D341Med (cell line): ENCODE measurements at regions not wholly inside any gene's neighbourhood (a gene's known extent, or its start where the extent isn't known, plus 50 kb on each side); places are given as distances from the start of the nearest gene placed in this dataset.
"Not testable (repeated sequence)": the region's sequence is repeated elsewhere in the genome, so short reads cannot be mapped to it uniquely, and the experiment has no call there.

Source experiments
- DNase-seq: peaks from one replicate; pipeline ENCODE4 v3.0.0; 2012; ENCODE audit warnings: low spot score

DNA sequence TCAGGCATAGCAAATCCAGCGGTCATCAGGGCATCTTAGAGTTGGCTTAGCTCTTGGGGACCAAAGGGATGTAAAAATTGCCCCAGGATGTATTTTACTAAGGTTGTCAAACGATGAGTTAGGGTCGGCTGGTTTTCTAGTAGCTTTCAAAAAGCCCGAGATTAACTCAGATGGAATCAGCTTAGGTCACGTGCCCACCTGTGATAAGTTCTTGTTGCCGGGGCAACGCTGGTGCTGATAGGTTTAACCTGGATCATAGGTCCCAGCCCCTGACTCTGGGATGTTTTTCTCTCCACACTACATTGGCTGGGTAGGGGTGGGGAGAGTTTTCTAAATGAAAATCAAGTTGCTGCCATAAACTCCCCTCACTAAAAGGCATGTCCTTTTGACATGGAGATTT, 257.3 kb upstream of the SULF2 start:
- DNase-seq: no peak

DNA sequence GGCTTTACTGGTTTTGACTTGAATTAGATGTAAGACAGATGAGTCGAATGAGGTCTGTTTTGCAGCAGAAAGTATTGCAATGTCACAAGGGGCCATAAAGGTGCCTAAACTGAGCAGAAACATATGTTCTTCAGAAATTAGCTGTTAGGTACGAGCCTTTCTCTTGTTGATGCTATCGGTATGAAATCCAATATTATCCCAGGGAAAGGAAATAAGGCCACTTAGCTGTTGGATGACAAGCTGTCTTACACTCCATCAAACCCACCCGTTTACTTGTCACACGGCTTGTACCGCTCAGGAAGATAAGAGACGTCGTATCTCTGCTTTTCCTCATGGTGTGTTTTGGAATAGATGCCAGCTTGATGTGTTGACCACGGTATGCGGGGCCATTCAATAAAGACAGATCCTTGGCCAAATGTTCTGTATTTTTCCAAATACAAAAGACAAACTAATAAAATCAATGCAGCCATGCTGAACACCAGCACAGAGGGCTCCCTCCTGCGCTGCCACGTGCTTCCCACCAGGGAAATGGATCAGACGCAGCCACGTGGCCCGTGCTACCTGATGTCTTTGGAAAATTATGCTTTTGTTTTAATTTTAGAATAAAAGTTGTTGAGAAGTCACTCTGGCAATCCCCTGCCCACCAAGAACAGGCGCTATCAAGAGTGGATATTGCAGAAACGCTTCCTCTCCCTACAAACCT, 255.9 kb upstream of the SULF2 start:
- DNase-seq: no peak

DNA sequence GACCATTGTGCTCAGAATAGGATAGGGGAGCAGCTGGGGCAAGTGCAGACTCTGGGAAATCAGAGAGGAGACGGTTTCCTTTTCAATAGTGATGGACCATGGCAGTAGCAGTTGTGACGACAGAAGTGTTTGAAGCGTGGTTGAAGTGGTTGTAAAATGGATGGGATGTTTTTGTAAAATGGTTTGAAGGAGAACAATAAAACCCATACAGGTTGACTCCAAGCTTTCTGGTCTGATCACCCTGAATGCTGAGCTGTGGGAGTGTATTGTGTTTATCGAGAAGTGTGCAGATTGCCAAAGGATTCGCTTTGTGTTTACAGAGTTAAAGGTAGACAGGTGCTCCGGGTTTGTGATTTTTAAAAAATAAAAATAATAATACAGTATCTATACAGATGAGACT, 255.2 kb upstream of the SULF2 start:
- DNase-seq: no peak

DNA sequence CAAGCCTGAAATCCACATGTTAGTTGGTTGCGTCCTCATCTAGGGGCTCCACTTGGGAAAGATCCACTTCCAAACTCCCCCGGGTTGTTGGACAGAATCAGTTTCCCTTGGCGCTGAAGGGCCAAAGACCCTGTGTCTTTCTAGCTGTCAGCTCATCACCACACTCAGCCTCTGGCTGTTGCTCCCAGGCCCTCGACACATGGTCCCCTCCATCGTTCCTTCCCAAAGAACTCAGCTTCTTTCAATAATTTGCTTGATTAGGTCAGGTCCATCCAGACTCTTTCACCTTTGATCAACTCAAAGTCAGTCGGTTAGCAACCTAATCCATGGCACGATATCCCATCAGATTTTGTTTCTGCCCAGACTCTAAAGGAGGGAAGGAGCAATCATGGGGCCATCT, 254.8 kb upstream of the SULF2 start:
- no peak for DNase-seq

DNA sequence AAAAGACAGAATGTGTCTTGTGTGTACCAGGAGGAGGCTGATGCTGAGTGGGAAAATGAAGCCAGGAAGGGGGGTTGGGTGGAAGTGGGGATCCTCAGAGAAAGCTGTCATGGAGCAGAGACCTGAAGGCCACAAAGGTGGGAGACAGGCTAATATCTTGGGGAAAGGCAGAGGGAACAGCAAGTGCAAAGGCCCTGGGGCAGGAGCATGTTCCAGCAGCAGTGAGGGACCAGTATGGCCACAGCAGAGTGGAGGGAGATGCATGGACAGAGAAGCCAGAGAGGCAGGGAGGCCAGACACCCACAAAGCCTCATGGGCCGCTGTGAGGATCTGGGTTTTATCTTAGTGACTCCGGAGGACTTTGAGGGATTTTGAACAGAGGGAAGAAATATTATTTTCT, 254.2 kb upstream of the SULF2 start:
- no peak for DNase-seq

DNA sequence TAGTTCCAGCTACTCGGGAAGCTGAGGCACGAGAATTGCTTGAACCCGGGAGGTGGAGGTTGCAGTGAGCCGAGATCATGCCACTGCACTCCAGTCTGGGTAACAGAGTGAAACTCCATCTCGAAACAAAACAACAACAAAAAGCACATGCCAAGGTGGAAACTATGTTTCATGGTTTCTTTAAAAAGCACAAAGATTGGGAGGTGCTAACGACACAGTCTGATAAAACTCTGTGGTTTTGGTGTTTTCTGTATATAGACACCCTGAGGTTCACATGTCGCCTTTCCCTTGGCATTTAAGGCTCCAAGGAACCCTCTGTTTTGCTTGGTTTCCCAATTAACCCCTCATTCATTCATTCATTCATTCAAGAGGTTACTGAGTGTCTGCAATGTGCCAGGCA, 253.4 kb upstream of the SULF2 start:
- DNase-seq: no peak

DNA sequence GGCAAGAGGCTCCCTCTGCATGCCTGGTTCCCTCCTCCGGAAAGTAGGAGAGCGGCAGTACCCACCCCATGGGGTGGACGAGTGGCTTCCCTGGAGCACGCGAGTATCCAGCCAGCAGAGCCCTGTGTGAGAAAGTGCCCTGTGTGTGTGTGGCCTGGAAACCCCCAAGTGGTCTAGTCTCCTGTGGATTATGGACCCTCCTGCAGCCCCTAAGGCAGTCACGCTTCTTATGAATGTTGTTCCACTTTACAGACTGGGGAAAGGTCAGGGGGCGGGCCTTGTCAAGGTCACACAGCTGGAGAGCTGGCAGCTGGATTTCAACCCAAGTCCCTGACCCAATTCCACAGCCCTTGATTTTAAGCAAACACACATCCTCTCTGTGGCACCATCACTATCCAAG, 252.5 kb upstream of the SULF2 start:
- DNase-seq: not testable (repeated sequence)

DNA sequence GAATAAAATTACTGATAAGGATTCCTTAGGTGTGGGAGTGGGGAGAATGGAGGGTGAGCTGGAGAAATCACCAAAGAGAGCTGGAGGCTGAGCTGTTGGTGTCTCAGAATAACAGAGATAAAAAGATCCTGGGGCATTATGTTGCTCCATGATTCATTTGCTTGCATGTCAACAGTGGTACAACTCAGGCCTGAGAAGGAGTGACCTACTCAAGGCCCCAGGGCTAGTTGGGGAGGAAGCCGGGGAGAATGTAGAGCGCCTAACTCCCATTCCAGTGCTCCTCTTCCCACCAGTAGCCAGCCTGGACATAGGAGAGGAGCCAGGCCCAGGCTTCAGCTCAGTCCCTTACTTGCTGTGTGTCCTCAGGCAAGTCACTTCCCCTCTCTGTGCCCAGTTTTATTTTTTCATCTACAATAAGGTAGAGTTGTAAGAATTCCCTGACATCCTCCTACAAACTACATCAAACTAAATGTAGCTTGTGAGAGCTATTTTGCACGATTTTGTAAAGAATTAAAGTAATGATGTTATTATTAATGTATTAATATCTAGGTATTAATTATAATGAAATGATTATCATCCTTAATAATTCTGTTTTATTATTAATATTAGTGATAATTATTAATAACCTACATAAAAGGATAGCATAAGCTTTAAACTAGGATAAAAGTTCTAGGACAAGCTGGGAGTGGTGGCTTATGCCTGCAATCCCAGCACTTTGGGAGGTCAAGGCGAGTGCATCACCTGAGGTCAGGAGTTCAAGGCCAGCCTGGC, 250.9 kb upstream of the SULF2 start:
- DNase-seq: no peak

DNA sequence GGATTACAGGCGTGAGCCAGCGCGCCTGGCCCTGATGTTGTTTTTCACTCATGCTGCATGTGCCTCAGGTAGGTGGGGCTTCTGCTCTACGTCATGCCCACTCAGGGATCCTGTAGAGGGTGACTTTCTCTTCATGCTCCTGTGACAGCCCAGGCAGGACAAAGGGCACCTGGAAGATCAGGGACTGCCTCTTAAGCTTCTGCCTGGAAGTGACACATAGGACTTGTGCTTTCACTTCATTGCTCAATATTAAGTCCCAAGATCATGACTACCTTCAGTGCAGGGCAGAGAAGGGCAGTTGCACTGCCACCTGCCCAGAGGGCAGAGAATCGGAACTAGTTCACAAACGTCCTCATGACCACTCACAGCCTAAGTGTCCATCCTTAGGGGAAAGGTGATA, 249.5 kb upstream of the SULF2 start:
- DNase-seq: no peak

DNA sequence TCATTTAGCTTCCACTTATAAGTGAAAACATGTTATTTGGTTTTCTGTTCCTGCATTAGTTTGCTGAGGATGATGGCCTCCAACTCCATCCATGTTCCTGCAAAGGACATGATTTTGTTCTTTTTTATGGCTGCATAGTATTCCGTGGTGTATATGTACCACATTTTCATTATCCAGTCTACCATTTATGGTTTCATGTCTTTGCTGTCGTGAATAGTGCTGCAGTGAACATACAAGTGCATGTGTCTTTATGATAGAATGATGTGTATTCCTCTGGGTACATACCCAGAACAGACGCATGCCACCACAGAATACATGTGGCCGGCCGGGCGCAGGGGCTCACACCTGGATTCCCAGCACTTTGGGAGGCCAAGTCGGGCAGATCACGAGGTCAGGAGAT, 247.7 kb upstream of the SULF2 start:
- not testable (repeated sequence) for DNase-seq

DNA sequence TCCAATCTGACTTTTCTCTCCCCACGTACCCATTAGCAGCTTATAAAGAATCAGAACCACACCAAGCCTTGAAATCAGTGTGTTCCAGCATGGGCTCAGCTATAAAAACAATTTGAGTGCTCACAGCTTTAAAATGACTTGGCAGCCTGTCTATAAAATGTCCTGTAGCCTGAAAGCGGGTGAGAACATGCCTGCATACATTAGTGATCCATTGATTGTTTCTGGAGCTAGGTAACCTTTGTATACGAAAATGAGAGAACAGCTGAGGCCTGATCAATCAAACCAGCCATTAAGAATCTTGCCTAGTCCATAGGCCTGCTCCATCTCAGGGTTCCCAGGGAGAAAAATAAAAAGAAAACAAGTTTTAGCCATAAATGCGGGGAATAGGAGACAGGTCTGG, 245.8 kb upstream of the SULF2 start:
- DNase-seq: no peak

DNA sequence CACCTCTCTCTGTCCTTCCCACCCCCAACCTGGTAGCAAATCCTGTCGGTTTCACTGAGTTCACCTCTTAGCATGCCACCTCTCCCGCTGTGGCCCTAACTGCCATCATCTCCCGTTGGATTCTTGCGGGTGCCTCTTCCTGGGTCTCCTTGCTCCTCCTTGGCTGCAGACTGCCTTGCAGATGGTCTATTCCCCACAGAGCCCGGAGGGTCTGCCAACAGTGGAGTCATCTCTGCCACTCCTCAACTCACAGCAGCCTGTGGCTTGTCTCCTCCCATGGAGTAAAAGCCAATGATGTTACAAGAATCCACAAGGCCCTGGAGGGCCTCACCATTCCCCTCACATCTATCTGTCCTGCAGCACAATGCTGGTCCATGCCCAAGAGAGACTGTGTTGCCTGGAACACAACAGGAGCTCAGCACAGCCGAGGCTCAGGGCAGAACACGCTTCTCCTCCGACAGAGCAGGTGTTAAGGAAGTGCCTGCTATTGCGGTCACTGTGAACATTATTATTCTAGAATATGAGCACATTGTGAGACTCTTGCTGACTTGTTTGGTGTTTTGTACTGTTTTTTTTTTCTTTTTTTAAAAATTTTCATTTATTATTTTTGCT, 241.8 kb upstream of the SULF2 start:
- DNase-seq: no peak

DNA sequence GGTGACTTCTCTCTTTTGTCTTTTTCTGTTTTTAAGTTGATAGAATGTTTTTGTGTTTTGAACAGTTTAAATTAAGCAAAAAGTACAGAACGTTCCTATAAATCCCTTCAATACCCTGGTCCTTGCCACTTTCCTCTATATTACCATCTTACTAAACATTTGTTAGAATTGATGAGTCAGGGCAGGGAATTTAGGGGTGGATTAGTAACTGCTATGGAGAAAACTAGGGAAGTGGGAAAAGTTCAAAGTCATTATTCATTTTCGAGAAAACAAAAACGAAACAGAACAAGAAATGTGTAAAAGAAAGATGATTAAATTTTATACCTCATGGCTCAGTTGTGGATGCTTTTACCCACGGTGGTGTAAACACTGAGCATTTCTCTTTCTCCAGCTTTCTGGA, 240.4 kb upstream of the SULF2 start:
- DNase-seq: no peak

DNA sequence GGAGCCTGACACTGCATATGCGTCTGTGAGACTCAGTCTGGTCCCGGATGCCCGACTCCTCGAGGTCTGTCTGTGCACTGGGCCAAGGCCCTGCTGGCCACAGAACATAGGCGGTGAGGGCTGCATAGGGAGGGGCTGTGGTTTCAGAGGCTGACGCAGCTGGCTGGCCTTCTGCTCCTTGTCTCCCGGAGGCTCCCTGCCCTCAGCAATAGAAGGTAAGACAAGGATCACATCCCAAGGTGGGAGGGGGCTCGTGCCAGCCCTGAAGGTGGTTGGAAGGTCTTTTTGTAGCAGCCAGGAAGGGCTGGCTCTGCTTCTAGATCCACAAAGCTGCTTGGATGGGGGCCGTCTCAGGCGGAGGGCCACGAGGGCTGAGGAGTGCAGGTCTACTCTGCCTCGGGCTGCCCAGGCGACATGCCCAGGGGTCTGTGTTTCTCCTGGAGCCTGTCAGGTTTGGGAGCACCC, 239.8 kb upstream of the SULF2 start:
- DNase-seq: no peak

DNA sequence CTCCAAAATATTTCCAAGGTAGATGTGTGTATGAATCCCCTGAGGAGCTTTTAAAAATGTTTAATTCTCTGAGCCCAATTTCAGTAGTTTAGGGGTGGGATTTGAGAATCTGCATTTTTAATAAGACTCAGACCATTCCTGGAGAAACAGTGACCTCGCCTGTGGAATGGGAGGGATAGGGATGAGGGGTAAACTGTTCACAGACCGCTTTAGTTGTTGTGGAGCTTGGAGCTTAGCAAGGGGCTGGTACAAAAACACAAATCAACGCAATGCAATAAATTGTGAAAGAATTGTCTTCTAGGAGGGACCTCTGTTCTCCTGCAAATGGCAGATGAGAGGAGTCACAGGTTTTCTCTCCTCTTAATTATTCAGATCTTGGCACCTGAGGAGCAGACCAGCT, 239.3 kb upstream of the SULF2 start:
- no peak for DNase-seq

DNA sequence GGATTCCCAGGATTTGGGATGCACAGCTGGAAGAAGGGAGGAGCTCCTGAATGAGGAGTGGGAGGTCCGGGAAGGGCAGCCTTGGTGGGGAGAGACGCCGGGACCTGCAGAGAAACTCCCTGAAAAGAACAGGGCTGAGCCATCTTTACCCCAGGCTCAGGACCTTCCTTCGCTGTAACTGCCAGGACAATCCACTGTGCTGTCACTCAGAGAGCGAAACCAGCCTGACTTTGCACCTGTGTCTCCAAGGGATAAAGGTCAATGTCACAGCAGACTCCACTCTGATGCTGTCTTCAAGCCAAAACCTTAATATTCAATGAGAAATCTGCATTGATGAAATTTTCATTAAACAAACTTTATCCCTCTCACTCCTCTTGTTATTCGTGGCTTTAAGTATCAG, 235.4 kb upstream of the SULF2 start:
- DNase-seq: not testable (repeated sequence)

DNA sequence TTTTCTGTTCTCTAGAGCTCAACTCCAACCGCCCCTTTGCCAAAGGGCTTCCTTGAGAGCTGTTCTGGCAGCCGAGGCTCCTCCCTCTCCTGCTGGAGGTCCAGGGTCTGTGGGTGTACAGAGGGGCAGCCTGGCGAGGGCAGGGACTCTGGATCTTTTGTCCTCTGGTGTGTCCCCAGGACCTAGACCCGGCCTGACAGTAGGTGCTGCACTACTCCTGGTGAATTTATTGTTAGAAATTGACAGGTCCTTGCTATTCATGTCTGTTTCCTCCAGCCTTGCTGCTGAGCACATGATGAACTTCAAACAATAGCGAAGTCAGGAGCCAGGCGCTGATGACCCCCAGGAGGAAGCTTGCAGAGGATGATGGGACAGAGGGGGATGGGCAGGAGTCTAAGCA, 234.7 kb upstream of the SULF2 start:
- DNase-seq: no peak

DNA sequence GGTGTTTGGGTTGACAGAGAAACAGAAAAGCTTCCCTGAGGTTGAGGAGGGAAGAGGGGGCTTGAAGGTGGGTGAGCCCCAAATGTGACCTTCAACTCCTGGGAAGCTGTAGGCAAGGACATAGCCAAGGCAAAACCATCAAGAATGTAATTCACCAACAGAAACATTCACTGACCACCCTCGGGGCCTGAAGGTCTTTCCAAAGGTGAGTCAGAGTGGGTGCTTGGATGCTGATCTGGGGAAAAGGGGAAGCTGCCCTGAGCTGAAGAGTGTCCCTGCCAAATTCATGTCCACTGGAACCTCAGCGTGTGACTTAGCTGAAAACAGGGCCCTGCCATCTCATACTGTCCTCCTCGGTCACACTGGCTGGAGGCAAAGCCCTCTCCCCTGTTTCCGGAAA, 234.2 kb upstream of the SULF2 start:
- DNase-seq: no peak

DNA sequence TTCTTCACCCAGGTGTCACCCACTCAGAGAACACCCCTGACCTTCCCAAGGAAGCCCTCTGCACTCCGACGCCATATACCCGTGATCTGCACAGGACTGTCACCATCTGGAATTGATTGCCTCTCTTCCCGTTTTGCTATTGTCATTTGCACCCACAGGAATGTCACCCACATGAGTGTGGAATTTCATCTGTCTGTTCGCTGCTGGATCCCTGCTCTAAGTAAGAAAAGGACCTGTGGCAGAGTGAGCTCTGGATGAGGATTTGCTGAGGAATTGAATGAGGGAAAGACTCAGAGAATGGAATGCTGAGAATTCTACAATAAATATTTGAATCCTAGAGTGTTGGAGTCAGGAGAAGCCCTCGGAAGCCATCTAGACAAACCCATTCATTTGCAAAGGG, 233.6 kb upstream of the SULF2 start:
- DNase-seq: not testable (repeated sequence)

DNA sequence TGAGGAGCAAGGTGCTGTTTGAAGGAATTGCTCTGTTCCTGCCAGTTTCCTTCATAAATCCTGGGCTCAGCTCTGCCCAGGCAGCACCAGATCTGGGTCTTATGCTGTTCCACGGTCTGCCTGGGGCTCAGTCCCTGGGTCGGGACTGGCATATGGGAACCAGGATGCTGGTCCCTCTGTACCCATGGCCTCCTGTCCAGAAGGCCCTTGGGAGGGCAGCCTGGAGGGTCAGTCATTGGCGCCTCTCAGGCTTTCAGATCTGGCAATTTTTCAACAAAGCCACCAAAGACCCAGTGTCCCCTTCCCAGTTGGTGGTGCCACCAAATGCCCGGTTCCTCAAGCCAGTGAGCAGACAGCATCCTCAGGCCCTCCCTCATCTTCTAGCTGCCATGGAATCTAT, 232.7 kb upstream of the SULF2 start:
- DNase-seq: no peak

DNA sequence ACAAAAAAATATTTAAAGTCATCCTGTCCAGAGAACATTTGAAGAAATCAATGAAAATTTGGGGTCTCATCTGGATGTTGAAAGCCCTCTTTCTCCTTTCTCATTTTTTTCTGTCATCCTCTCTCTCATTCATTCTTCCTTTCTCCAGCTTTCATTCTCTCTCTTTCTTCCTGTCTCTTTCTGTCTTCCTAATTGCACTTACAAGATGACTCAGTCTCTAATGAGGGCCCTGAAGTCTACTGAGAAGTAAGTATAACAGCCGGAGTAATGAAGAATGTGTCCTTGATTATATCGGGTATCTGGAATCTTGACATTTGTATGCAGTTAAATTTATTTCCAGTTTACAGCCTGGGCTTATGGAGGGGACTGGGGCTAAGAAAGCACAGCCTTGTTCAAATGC, 232.2 kb upstream of the SULF2 start:
- no peak for DNase-seq

DNA sequence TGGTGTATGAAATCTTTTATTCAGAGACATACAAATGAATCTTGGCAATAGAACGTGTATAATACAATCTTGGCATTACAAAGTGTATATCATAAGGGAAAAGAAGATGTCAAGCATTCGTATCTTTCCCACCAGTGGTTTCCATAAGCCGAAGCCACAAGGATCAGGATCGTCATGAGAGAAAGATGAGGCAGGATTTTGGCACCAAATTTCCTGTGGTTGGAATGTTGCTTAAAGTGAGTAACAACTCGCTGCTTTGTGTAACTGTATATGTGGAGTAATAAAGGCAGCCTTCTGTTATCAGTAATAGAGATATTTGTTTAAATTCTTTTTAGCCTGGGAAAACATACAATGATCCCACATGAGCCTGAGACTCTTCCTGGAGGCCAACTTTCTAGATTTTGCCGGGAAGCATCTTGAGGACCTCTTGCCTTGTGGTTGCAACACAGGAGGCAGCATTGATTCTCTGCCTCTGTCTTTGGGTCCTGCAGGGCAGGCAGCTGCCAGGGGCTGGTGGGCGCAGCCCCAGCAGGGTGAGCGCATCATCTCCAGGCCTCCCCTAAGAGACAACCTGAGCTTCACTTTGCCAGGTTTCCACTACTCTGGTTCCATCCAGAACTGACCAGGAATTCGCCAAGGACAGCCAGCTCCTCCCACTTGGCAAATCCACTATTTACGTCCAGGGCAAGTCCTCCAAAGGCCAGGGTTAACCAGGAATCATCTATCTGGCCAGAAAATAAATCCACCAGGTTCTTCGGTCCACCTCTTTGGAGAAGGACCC, 230.9 kb upstream of the SULF2 start:
- DNase-seq: no peak
